Breast epithelium (tissue), 4 donors: ENCODE measurements at regions not wholly inside any gene's neighbourhood (a gene's known extent, or its start where the extent isn't known, plus 50 kb on each side); places are given as distances from the start of the nearest gene placed in this dataset.

Source experiments
- DNase-seq, 2 donors: peaks; one replicate each; pipeline ENCODE4 v3.0.0-alpha.2; 2019; ENCODE audit warnings: low spot score in 2 of 2
- H3K27ac ChIP-seq, 2 donors: fragments of 200-600 bp; sonication (generic) in 1 of 2; one replicate each; pipeline ENCODE4 v1.5.1; 2016 to 2019; ENCODE audit warnings: mild to moderate bottlenecking in 1 of 2
- H3K27me3 ChIP-seq, 2 donors: fragments of 200-600 bp; sonication (generic) in 1 of 2; one replicate each; pipeline versions ENCODE4 v1.5.1 to v1.6.0; 2017 to 2019; ENCODE audit warnings: control low read depth in 1 of 2, mild to moderate bottlenecking in 1 of 2
- H3K36me3 ChIP-seq: fragments of 200-600 bp; one replicate; pipeline ENCODE4 v1.5.1; 2019
- H3K4me1 ChIP-seq, 2 donors: fragments of 200-600 bp; sonication (generic); one replicate each; pipeline ENCODE4 v1.5.1; 2016 to 2019; ENCODE audit warnings: control low read depth in 1 of 2
- H3K4me3 ChIP-seq, 3 donors: fragments of 200-600 bp; sonication (generic); 1 replicate in 2 of 3; 2 replicates in 1 of 3; pipeline ENCODE4 v1.5.1; 2016 to 2019; ENCODE audit warnings: mild to moderate bottlenecking in 3 of 3, moderate library complexity in 2 of 3
- H3K9me3 ChIP-seq, 2 donors: fragments of 200-600 bp; sonication (generic) in 1 of 2; one replicate each; pipeline ENCODE4 v1.5.1; 2016 to 2019; ENCODE audit warnings: control low read depth in 1 of 2
- CTCF ChIP-seq, 3 donors: fragments of 450-650 bp; IDR thresholded peaks; one replicate each; pipeline ENCODE4 v1.5.1; 2016 to 2017; ENCODE audit warnings: antibody characterized with exemption in 3 of 3, mild to moderate bottlenecking in 3 of 3, moderate library complexity in 3 of 3
- POLR2A ChIP-seq: fragments of 450-650 bp; IDR thresholded peaks from one replicate; pipeline ENCODE4 v1.6.1; 2016; ENCODE audit warnings: antibody characterized with exemption, mild to moderate bottlenecking, moderate library complexity
- POLR2AphosphoS5 ChIP-seq, 3 donors: sonication (generic); formaldehyde crosslinking; IDR thresholded peaks; one replicate each; pipeline ENCODE4 v1.6.1; 2017; ENCODE audit warnings: antibody characterized with exemption in 3 of 3
- intact Hi-C: fragments of 100-400 bp; cut with DNase I; formaldehyde crosslinking; loops from one replicate; pipeline ENCODE4 v1.15.1; 2023; ENCODE audit warnings: low total_unique reads

GRCh38 chr2:3071685-3072263, 305.8 kb downstream of the EIPR1 start:
- Histone ChIP-seq H3K27ac (no peak overlapping the region), H3K9me3 (no peaks in the 10 kb centered on the region), H3K4me3 (no peak overlapping the region), H3K4me1 (no peaks in the 10 kb centered on the region), H3K27me3 (peaks cover 0 to 11% of the 10 kb centered on the region in 2 donors), H3K36me3 (no peaks in the 10 kb centered on the region)
- intact Hi-C loops: no loop called here
- DNase-seq: no peak
- TF ChIP-seq POLR2A: no peak
- no peak for TF ChIP-seq CTCF (IDR thresholded peaks at IDR 0.05)
- TF ChIP-seq POLR2AphosphoS5 (IDR thresholded peaks at IDR 0.05): no peak

GRCh38 chr2:3066831-3067230, 310.8 kb downstream of the EIPR1 start:
- no peaks in the 10 kb centered on the region for H3K4me1 ChIP-seq
- no peaks in the 10 kb centered on the region for H3K9me3 ChIP-seq
- intact Hi-C loops: no loop called here
- no peaks in the 10 kb centered on the region for H3K36me3 ChIP-seq
- H3K27me3 ChIP-seq: peaks cover 0 to 11% of the 10 kb centered on the region in 2 donors
- H3K4me3 ChIP-seq: no peak overlapping the region
- TF ChIP-seq POLR2A (no peak), CTCF (IDR thresholded peaks at IDR 0.05) (no peak), POLR2AphosphoS5 (IDR thresholded peaks at IDR 0.05) (no peak)
- H3K27ac ChIP-seq: no peak overlapping the region
- DNase-seq: no peak

GRCh38 chr2:3065928-3066327, 311.7 kb downstream of the EIPR1 start:
- H3K36me3 ChIP-seq: no peaks in the 10 kb centered on the region
- TF ChIP-seq POLR2A (no peak), POLR2AphosphoS5 (IDR thresholded peaks at IDR 0.05) (no peak), CTCF (IDR thresholded peaks at IDR 0.05) (no peak)
- no peak overlapping the region for H3K4me3 ChIP-seq
- H3K27me3 ChIP-seq: peaks cover 0 to 2% of the 10 kb centered on the region in 2 donors
- no peak overlapping the region for H3K27ac ChIP-seq
- DNase-seq: no peak
- no peaks in the 10 kb centered on the region for H3K9me3 ChIP-seq
- H3K4me1 ChIP-seq: no peaks in the 10 kb centered on the region
- intact Hi-C loops: no loop called here

GRCh38 chr2:3062476-3063260, 314.9 kb downstream of the EIPR1 start:
- H3K27ac ChIP-seq: no peak overlapping the region
- H3K4me3 ChIP-seq: no peak overlapping the region
- H3K4me1 ChIP-seq: no peaks in the 10 kb centered on the region
- no peaks in the 10 kb centered on the region for H3K36me3 ChIP-seq
- H3K9me3 ChIP-seq: no peaks in the 10 kb centered on the region
- intact Hi-C loops: no loop called here
- TF ChIP-seq POLR2A: no peak
- TF ChIP-seq CTCF (IDR thresholded peaks at IDR 0.05): no peak
- no peak for TF ChIP-seq POLR2AphosphoS5 (IDR thresholded peaks at IDR 0.05)
- no peaks in the 10 kb centered on the region for H3K27me3 ChIP-seq
- DNase-seq: no peak

GRCh38 chr2:3060049-3060448, 317.6 kb downstream of the EIPR1 start:
- TF ChIP-seq POLR2A: no peak
- no peak for TF ChIP-seq CTCF (IDR thresholded peaks at IDR 0.05)
- no peak for TF ChIP-seq POLR2AphosphoS5 (IDR thresholded peaks at IDR 0.05)
- H3K4me3 ChIP-seq: no peak overlapping the region
- H3K9me3 ChIP-seq: no peaks in the 10 kb centered on the region
- H3K36me3 ChIP-seq: no peaks in the 10 kb centered on the region
- H3K4me1 ChIP-seq: no peaks in the 10 kb centered on the region
- no peak overlapping the region for H3K27ac ChIP-seq
- intact Hi-C loops: no loop called here
- no peaks in the 10 kb centered on the region for H3K27me3 ChIP-seq
- no peak for DNase-seq
